Posterior cingulate gyrus (tissue), 11 donors: ENCODE measurements at regions not wholly inside any gene's neighbourhood (a gene's known extent, or its start where the extent isn't known, plus 50 kb on each side); places are given as distances from the start of the nearest gene placed in this dataset.
"Not testable (repeated sequence)": the region's sequence is repeated elsewhere in the genome, so short reads cannot be mapped to it uniquely, and the experiment has no call there.

Experiments used
- DNase-seq, 10 donors: peaks; one replicate each; pipeline versions ENCODE4 v3.0.0 to v3.0.0-alpha.2; 2020 to 2021; ENCODE audit warnings: mixed read lengths in 3 of 10
- intact Hi-C: fragments of 100-400 bp; cut with DNase I; formaldehyde crosslinking; loops from one replicate; pipeline ENCODE4 v1.15.1; 2023

GRCh38 chr7:120070201-120070600 is 202.8 kb upstream of the KCND2 start:
- DNase-seq: no peak
- intact Hi-C loops: no loop called here

GRCh38 chr7:120077777-120078176 is 195.2 kb upstream of the KCND2 start:
- no peak for DNase-seq
- intact Hi-C loops: no loop called here

- intact Hi-C loops: no loop called here
- DNase-seq: no peak
Observed at GRCh38 chr7:120079022-120079421, 194.0 kb upstream of the KCND2 start.

GRCh38 chr7:120079704-120080103 is 193.3 kb upstream of the KCND2 start:
- DNase-seq: no peak

GRCh38 chr7:120086468-120086867 is 186.5 kb upstream of the KCND2 start:
- DNase-seq, intact Hi-C loops: not testable (repeated sequence)

More at GRCh38 chr7:120079704-120080103, 193.3 kb upstream of the KCND2 start:
- intact Hi-C loops: no loop called here

- intact Hi-C loops: no loop called here
- DNase-seq: peak in 1 of 10 donors; percentile 42
Observed at GRCh38 chr7:120089968-120090367, 183.0 kb upstream of the KCND2 start.

GRCh38 chr7:120091807-120092206 is 181.2 kb upstream of the KCND2 start:
- no peak for DNase-seq
- intact Hi-C loops: no loop called here

GRCh38 chr7:120097020-120097419 is 176.0 kb upstream of the KCND2 start:
- intact Hi-C loops: no loop called here
- DNase-seq: no peak

- no peak for DNase-seq
- intact Hi-C loops: no loop called here
Observed at GRCh38 chr7:120097774-120098173, 175.2 kb upstream of the KCND2 start.

GRCh38 chr7:120108376-120108775 is 164.6 kb upstream of the KCND2 start:
- intact Hi-C loops: no loop called here
- DNase-seq: no peak

- intact Hi-C loops: no loop called here
Observed at GRCh38 chr7:120110169-120110568, 162.8 kb upstream of the KCND2 start.

GRCh38 chr7:120114626-120115025 is 158.3 kb upstream of the KCND2 start:
- intact Hi-C loops: no loop called here
- no peak for DNase-seq

More at GRCh38 chr7:120110169-120110568, 162.8 kb upstream of the KCND2 start:
- no peak for DNase-seq

GRCh38 chr7:120123528-120123927 is 149.4 kb upstream of the KCND2 start:
- DNase-seq: no peak
- intact Hi-C loops: no loop called here

- intact Hi-C loops: no loop called here
- no peak for DNase-seq
Observed at GRCh38 chr7:120131096-120131839, 141.7 kb upstream of the KCND2 start.

GRCh38 chr7:120138497-120138896 is 134.5 kb upstream of the KCND2 start:
- intact Hi-C loops: no loop called here

GRCh38 chr7:120156476-120156875 is 116.5 kb upstream of the KCND2 start:
- no peak for DNase-seq
- intact Hi-C loops: no loop called here

More at GRCh38 chr7:120138497-120138896, 134.5 kb upstream of the KCND2 start:
- no peak for DNase-seq

GRCh38 chr7:120160166-120160565 is 112.8 kb upstream of the KCND2 start:
- intact Hi-C loops: no loop called here
- DNase-seq: no peak

- intact Hi-C loops: no loop called here
Observed at GRCh38 chr7:120163449-120163848, 109.5 kb upstream of the KCND2 start.

GRCh38 chr7:120165227-120165626 is 107.7 kb upstream of the KCND2 start:
- intact Hi-C loops: no loop called here
- DNase-seq: no peak

More at GRCh38 chr7:120163449-120163848, 109.5 kb upstream of the KCND2 start:
- no peak for DNase-seq

- no peak for DNase-seq
- intact Hi-C loops: no loop called here
Observed at GRCh38 chr7:120168066-120168465, 104.9 kb upstream of the KCND2 start.

- intact Hi-C loops: no loop called here
- no peak for DNase-seq
Observed at GRCh38 chr7:120169996-120170783, 102.8 kb upstream of the KCND2 start.

GRCh38 chr7:120170834-120171233 is 102.1 kb upstream of the KCND2 start:
- intact Hi-C loops: no loop called here
- no peak for DNase-seq
